Activated CD4-positive, alpha-beta T cell treated with anti-CD3 and anti-CD28 coated beads, Interleukin-2, amount 10 ng/mL, durations not matched to agents 24 days and 14 days (primary cell): ENCODE measurements at regions not wholly inside any gene's neighbourhood (a gene's known extent, or its start where the extent isn't known, plus 50 kb on each side); places are given as distances from the start of the nearest gene placed in this dataset.
"Not testable (repeated sequence)": the region's sequence is repeated elsewhere in the genome, so short reads cannot be mapped to it uniquely, and the experiment has no call there.

Source experiments
- DNase-seq: peaks from one replicate; pipeline ENCODE4 v3.0.0; 2022
- H3K27ac Mint-ChIP-seq: one replicate; pipeline ENCODE4 v1.8.0; 2022; ENCODE audit warnings: mild to moderate bottlenecking, mixed read lengths
- H3K27me3 Mint-ChIP-seq: one replicate; pipeline ENCODE4 v1.8.0; 2022; ENCODE audit warnings: mixed read lengths
- H3K36me3 Mint-ChIP-seq: one replicate; pipeline ENCODE4 v1.8.0; 2022; ENCODE audit warnings: low read depth, mild to moderate bottlenecking, mixed read lengths
- H3K4me1 Mint-ChIP-seq: one replicate; pipeline ENCODE4 v1.8.0; 2021; ENCODE audit warnings: mixed read lengths
- H3K4me3 Mint-ChIP-seq: one replicate; pipeline ENCODE4 v1.8.0; 2022; ENCODE audit warnings: mild to moderate bottlenecking, moderate library complexity, mixed read lengths
- H3K9me3 Mint-ChIP-seq: one replicate; pipeline ENCODE4 v1.8.0; 2021; ENCODE audit warnings: mixed read lengths
- intact Hi-C: fragments of 100-400 bp; cut with micrococcal nuclease; formaldehyde crosslinking; loops from one replicate; pipeline ENCODE4 v1.15.1; 2023

- not testable (repeated sequence) for H3K27me3 Mint-ChIP-seq
These were observed 179.7 kb upstream of the ZNF469 start for GRCh38 chr16:88202856-88203681.

GRCh38 chr16:88204131-88205110 lies 178.3 kb upstream of the ZNF469 start:
- H3K9me3 Mint-ChIP-seq, H3K27ac Mint-ChIP-seq, H3K4me1 Mint-ChIP-seq, H3K27me3 Mint-ChIP-seq, DNase-seq, intact Hi-C loops, H3K4me3 Mint-ChIP-seq, H3K36me3 Mint-ChIP-seq: not testable (repeated sequence)

More at GRCh38 chr16:88202856-88203681, 179.7 kb upstream of the ZNF469 start:
- H3K9me3 Mint-ChIP-seq, intact Hi-C loops, H3K4me3 Mint-ChIP-seq, H3K36me3 Mint-ChIP-seq, H3K4me1 Mint-ChIP-seq, DNase-seq, H3K27ac Mint-ChIP-seq: not testable (repeated sequence)

- H3K27ac Mint-ChIP-seq, H3K36me3 Mint-ChIP-seq, H3K9me3 Mint-ChIP-seq, DNase-seq, intact Hi-C loops, H3K4me1 Mint-ChIP-seq, H3K4me3 Mint-ChIP-seq, H3K27me3 Mint-ChIP-seq: not testable (repeated sequence)
These were observed 177.3 kb upstream of the ZNF469 start for GRCh38 chr16:88205482-88205881.

DNA sequence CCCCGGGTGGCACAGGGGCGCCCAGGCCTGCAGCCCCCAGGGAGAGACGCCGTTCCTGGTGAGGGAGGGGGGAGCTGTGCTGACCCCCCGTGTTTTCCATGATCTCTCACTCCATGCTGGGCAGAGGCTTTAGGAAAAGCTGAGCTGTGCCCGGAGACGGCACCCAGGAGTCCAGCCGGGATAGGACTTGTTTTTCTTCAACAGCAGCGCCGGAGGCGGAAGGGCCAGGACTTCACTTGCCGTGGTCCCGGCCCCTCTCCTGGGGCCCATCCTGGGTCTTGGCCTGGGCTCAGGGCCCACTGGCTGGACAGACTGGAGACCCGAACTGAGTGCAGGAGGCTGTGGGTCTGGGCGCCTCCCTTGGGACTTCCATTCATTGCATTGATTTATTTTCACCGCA lies 176.8 kb upstream of the ZNF469 start:
- H3K36me3 Mint-ChIP-seq, H3K4me1 Mint-ChIP-seq, DNase-seq, H3K4me3 Mint-ChIP-seq, H3K9me3 Mint-ChIP-seq, H3K27ac Mint-ChIP-seq, H3K27me3 Mint-ChIP-seq, intact Hi-C loops: not testable (repeated sequence)

- H3K27ac Mint-ChIP-seq, H3K9me3 Mint-ChIP-seq, intact Hi-C loops, H3K4me3 Mint-ChIP-seq, H3K36me3 Mint-ChIP-seq, H3K27me3 Mint-ChIP-seq, H3K4me1 Mint-ChIP-seq, DNase-seq: not testable (repeated sequence)
These were observed 176.2 kb upstream of the ZNF469 start for GRCh38 chr16:88206516-88206915.

DNA sequence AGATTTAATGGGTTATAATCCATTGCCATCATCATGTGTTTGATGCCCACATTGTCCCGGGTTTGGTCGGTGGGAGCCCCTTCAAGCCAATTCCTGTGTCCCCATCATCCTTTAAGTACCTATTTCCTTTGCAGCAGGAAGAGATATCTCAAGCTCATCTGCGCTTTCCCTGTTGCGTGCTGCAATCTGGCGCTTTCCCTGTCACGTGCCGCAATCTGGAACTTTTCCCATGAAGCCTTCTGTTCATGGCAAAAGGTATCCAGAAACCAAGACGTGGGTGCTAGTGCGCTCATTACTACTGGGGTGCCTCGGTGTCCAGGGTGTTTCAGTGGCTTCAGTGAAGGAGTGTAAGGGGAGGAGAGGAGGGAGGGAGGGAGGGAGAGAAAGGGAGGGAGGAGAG lies 174.6 kb upstream of the ZNF469 start:
- no peak for DNase-seq
- no peaks in the 10 kb centered on the region for H3K4me1 Mint-ChIP-seq
- no peaks in the 10 kb centered on the region for H3K27me3 Mint-ChIP-seq
- H3K36me3 Mint-ChIP-seq = no peaks in the 10 kb centered on the region
- H3K4me3 Mint-ChIP-seq = no peak overlapping the region
- no peak overlapping the region for H3K27ac Mint-ChIP-seq
- H3K9me3 Mint-ChIP-seq = no peaks in the 10 kb centered on the region
- intact Hi-C loops = no loop called here

DNA sequence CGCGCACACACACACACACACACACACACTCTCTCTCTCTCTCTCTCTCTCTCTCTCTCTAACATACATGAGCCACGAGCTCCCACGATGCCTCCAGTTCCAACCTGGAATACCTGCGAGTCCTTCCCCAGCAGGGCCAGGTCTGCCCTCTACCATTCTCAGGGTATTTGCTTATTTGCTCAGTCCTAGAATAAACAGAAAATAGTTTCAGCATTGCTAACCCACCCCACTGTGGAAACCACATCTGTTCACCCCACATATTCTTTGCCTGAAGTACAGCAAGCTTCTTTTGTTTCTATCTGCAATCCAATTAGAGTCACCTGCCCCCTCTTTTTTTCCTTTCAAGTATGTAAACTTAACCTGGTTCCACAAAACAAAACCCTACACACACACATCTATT lies 174.0 kb upstream of the ZNF469 start:
- intact Hi-C loops, H3K9me3 Mint-ChIP-seq, H3K27ac Mint-ChIP-seq, DNase-seq, H3K4me3 Mint-ChIP-seq, H3K27me3 Mint-ChIP-seq, H3K4me1 Mint-ChIP-seq, H3K36me3 Mint-ChIP-seq: not testable (repeated sequence)

DNA sequence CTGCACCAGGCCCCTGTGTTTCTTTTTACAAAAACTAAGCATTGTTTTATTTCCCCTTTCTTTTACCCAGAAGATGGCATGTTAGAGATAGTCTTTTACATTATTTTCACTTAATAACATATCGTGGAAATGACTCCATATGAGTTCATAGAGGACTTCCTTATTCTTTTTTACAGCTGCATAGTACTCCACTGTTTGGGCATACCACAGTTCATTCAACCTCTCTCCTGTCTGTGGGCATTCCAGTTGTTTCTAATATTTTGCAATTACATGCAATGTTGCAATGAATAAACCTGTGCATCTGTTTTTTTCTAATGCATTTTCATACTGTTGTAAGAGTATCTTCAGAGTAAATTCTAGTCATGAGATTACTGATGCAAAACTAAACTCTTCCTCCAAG lies 173.2 kb upstream of the ZNF469 start:
- intact Hi-C loops, H3K4me3 Mint-ChIP-seq, H3K27me3 Mint-ChIP-seq, DNase-seq, H3K27ac Mint-ChIP-seq, H3K36me3 Mint-ChIP-seq, H3K9me3 Mint-ChIP-seq, H3K4me1 Mint-ChIP-seq: not testable (repeated sequence)

DNA sequence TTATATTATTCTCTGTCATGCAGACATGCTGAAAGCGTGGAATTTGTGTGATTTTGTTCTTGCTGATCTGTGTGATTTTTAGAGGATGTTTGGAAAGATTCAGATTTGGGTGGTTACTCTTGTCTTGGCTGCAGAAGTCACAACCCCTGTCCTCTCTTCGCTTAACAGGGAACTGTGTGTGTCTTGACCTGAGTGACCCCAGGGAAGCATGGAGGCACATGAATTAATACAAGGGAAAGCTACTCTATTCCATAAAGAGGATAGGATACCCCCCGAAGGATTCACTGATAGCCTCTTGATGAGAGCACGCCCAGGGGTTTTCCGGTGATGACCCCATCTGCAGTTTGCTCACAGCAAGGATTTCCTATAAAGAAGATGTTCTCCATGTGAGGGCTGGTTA lies 168.8 kb upstream of the ZNF469 start:
- H3K4me1 Mint-ChIP-seq, DNase-seq, H3K4me3 Mint-ChIP-seq, H3K27me3 Mint-ChIP-seq, H3K36me3 Mint-ChIP-seq, H3K9me3 Mint-ChIP-seq, intact Hi-C loops, H3K27ac Mint-ChIP-seq: not testable (repeated sequence)

- H3K27me3 Mint-ChIP-seq, H3K4me3 Mint-ChIP-seq, H3K27ac Mint-ChIP-seq, H3K4me1 Mint-ChIP-seq, H3K9me3 Mint-ChIP-seq, H3K36me3 Mint-ChIP-seq, DNase-seq, intact Hi-C loops: not testable (repeated sequence)
These were observed 161.6 kb upstream of the ZNF469 start for GRCh38 chr16:88221001-88221761.

GRCh38 chr16:88223696-88224095 lies 159.1 kb upstream of the ZNF469 start:
- H3K4me1 Mint-ChIP-seq, H3K27ac Mint-ChIP-seq, intact Hi-C loops, H3K36me3 Mint-ChIP-seq, DNase-seq, H3K9me3 Mint-ChIP-seq, H3K27me3 Mint-ChIP-seq, H3K4me3 Mint-ChIP-seq: not testable (repeated sequence)

GRCh38 chr16:88224131-88224898 lies 158.4 kb upstream of the ZNF469 start:
- H3K27ac Mint-ChIP-seq, H3K27me3 Mint-ChIP-seq, intact Hi-C loops, H3K4me3 Mint-ChIP-seq, H3K9me3 Mint-ChIP-seq, H3K4me1 Mint-ChIP-seq, H3K36me3 Mint-ChIP-seq, DNase-seq: not testable (repeated sequence)

- H3K27ac Mint-ChIP-seq, H3K4me1 Mint-ChIP-seq, H3K36me3 Mint-ChIP-seq, H3K27me3 Mint-ChIP-seq, H3K9me3 Mint-ChIP-seq, intact Hi-C loops, H3K4me3 Mint-ChIP-seq, DNase-seq: not testable (repeated sequence)
These were observed 157.0 kb upstream of the ZNF469 start for GRCh38 chr16:88225640-88226230.
